ENCODE measurements at regions not wholly inside any gene's neighbourhood (a gene's known extent, or its start where the extent isn't known, plus 50 kb on each side); places are given as distances from the start of the nearest gene placed in this dataset.
"Not testable (repeated sequence)": the region's sequence is repeated elsewhere in the genome, so short reads cannot be mapped to it uniquely, and the experiment has no call there.

- TF ChIP-seq CTCF (IDR thresholded peaks at IDR 0.05) = no peak
Measured at GRCh38 chr16:60404401-60404800, 1631.8 kb downstream of the CDH8 start.

GRCh38 chr16:60402941-60403340, 1633.3 kb downstream of the CDH8 start:
- not testable (repeated sequence) for H3K9me3 ChIP-seq; H3K4me3 ChIP-seq; DNase-seq (ENCODE audit: low spot score); H3K4me1 ChIP-seq; H3K36me3 ChIP-seq; H3K27ac ChIP-seq; H3K27me3 ChIP-seq

More at GRCh38 chr16:60404401-60404800, 1631.8 kb downstream of the CDH8 start:
- H3K4me1 ChIP-seq = no peaks in the 10 kb centered on the region
- H3K27me3 ChIP-seq = no peaks in the 10 kb centered on the region
- no peak overlapping the region for H3K27ac ChIP-seq
- no peaks in the 10 kb centered on the region for H3K9me3 ChIP-seq
- H3K4me3 ChIP-seq = no peak overlapping the region
- no peaks in the 10 kb centered on the region for H3K36me3 ChIP-seq
- DNase-seq (ENCODE audit: low spot score) = no peak

- Histone ChIP-seq H3K27me3 (no peaks in the 10 kb centered on the region), H3K4me3 (no peak overlapping the region), H3K27ac (no peak overlapping the region), H3K9me3 (no peaks in the 10 kb centered on the region), H3K4me1 (no peaks in the 10 kb centered on the region), H3K36me3 (no peaks in the 10 kb centered on the region)
- no peak for DNase-seq (ENCODE audit: low spot score)
- TF ChIP-seq CTCF (IDR thresholded peaks at IDR 0.05) = no peak
Measured at GRCh38 chr16:60392380-60392779, 1643.9 kb downstream of the CDH8 start.

- H3K4me1 ChIP-seq = no peaks in the 10 kb centered on the region
- H3K27ac ChIP-seq = no peak overlapping the region
- no peak for TF ChIP-seq CTCF (IDR thresholded peaks at IDR 0.05)
- DNase-seq (ENCODE audit: low spot score) = no peak
- H3K4me3 ChIP-seq = no peak overlapping the region
- no peaks in the 10 kb centered on the region for H3K9me3 ChIP-seq
- no peaks in the 10 kb centered on the region for H3K27me3 ChIP-seq
- no peaks in the 10 kb centered on the region for H3K36me3 ChIP-seq
Measured at GRCh38 chr16:60371591-60371990, 1637.5 kb upstream of the GOT2 start.

GRCh38 chr16:60367739-60368138, 1633.6 kb upstream of the GOT2 start:
- H3K4me3 ChIP-seq = no peak overlapping the region
- H3K36me3 ChIP-seq = no peaks in the 10 kb centered on the region
- no peaks in the 10 kb centered on the region for H3K4me1 ChIP-seq
- H3K9me3 ChIP-seq = no peaks in the 10 kb centered on the region
- no peak overlapping the region for H3K27ac ChIP-seq
- DNase-seq (ENCODE audit: low spot score) = no peak
- TF ChIP-seq CTCF (IDR thresholded peaks at IDR 0.05) = no peak
- H3K27me3 ChIP-seq = no peaks in the 10 kb centered on the region

DNA sequence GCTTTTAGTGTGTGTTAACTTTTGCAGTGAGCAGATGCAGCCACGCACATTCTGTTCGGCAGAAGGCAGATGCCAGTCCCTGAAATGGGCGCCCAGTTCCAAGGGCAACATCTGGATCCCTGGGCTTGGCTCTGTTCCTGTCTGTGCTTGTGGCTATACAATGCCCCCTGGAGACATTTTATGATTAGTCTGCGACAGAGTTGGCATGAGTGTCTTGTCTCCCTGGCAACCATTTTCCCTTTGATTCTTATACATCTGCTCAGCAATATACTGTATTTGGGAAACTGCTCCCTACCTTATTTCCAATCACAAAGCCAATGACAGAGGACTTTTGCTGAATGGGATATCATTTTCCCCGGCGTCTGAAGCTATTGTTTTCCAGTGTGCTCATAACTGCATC, 1629.5 kb upstream of the GOT2 start:
- no peaks in the 10 kb centered on the region for H3K4me1 ChIP-seq
- H3K36me3 ChIP-seq = no peaks in the 10 kb centered on the region
- no peaks in the 10 kb centered on the region for H3K27me3 ChIP-seq
- TF ChIP-seq CTCF (IDR thresholded peaks at IDR 0.05) = no peak
- DNase-seq (ENCODE audit: low spot score) = no peak
- H3K27ac ChIP-seq = no peak overlapping the region
- H3K4me3 ChIP-seq = no peak overlapping the region
- no peaks in the 10 kb centered on the region for H3K9me3 ChIP-seq

DNA sequence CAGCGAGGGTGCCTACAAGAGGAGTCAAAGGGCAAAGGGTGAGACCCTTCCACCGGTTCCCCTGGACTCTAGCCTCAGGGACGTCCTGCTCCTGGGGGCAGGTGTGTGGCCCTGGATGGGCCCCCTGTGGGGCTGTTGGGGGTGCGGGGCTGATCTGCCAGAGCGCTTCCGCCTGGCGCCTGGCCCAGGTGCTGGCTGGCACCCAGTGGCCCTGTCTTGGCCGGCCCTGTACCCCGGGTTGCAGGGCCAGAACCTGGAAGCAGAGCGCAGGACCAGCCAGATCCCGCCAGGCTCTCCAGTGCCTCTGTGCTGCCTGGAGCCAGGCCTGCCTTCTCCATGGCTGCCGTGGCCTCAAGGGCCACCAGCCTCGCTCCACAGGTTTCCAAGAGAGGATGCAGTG, 1625.8 kb upstream of the GOT2 start:
- H3K27ac ChIP-seq; H3K4me1 ChIP-seq; H3K9me3 ChIP-seq; DNase-seq (ENCODE audit: low spot score); H3K27me3 ChIP-seq; H3K4me3 ChIP-seq; H3K36me3 ChIP-seq: not testable (repeated sequence)

DNA sequence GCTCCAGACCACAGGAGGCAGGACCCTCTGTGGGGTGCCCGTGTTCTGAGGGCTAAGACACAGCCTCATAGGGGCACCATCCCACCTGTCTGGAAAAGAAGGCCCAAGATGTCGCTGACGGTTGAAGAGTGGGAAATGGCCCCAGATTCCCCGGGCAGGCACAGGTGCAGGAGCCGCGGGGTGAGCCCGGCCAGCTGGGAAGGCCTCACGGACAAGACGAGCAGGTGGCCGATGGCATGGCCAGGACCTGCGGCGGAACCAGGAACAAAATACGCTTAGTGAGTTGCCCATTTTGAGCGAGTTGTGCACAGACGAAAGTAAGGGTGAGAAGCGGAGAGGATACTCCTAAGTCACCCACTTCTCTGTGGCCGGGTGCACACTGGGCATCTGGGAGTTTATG, 1625.3 kb upstream of the GOT2 start:
- DNase-seq (ENCODE audit: low spot score); H3K36me3 ChIP-seq; H3K4me1 ChIP-seq; H3K9me3 ChIP-seq; H3K27ac ChIP-seq; H3K4me3 ChIP-seq; H3K27me3 ChIP-seq: not testable (repeated sequence)

GRCh38 chr16:60357876-60358522, 1623.9 kb upstream of the GOT2 start:
- H3K4me1 ChIP-seq; H3K27ac ChIP-seq; H3K9me3 ChIP-seq; H3K36me3 ChIP-seq; H3K27me3 ChIP-seq; H3K4me3 ChIP-seq; DNase-seq (ENCODE audit: low spot score): not testable (repeated sequence)
